Activated gamma-delta T cell treated with Interleukin-2 at 50 U/mL for 16 hours (primary cell): ENCODE measurements at regions not wholly inside any gene's neighbourhood (a gene's known extent, or its start where the extent isn't known, plus 50 kb on each side); places are given as distances from the start of the nearest gene placed in this dataset.
A peak's percentile ranks its signal among the peaks of the same experiment; 100 is the strongest.
"Not testable (repeated sequence)": the region's sequence is repeated elsewhere in the genome, so short reads cannot be mapped to it uniquely, and the experiment has no call there.

ENCODE experiments used
- DNase-seq: peaks from one replicate; pipeline ENCODE4 v3.0.0-alpha.2; 2020

- DNase-seq = no peak
These were observed 191.3 kb downstream of the OR2B2 start for GRCh38 chr6:27720607-27721580.

GRCh38 chr6:27719039-27719438 lies 193.2 kb downstream of the OR2B2 start:
- DNase-seq = not testable (repeated sequence)

GRCh38 chr6:27706431-27706830 lies 205.8 kb downstream of the OR2B2 start:
- DNase-seq = no peak

GRCh38 chr6:27700337-27700736 lies 211.9 kb downstream of the OR2B2 start:
- DNase-seq = no peak

GRCh38 chr6:27694547-27694874 lies 217.7 kb downstream of the OR2B2 start:
- no peak for DNase-seq

- DNase-seq = peak; percentile 25
These were observed 218.2 kb downstream of the OR2B2 start for GRCh38 chr6:27693766-27694546.

- not testable (repeated sequence) for DNase-seq
These were observed 219.2 kb upstream of the ZNF184 start for GRCh38 chr6:27692133-27692532.

GRCh38 chr6:27688014-27688586 lies 215.2 kb upstream of the ZNF184 start:
- DNase-seq = peak; percentile 77

- peak; percentile 66 for DNase-seq
These were observed 214.5 kb upstream of the ZNF184 start for GRCh38 chr6:27687154-27688013.

- DNase-seq = no peak
These were observed 212.4 kb upstream of the ZNF184 start for GRCh38 chr6:27685279-27685678.

- no peak for DNase-seq
These were observed 211.6 kb upstream of the ZNF184 start for GRCh38 chr6:27684264-27685211.

- DNase-seq = no peak
These were observed 207.2 kb upstream of the ZNF184 start for GRCh38 chr6:27679964-27680694.

GRCh38 chr6:27679308-27679963 lies 206.5 kb upstream of the ZNF184 start:
- no peak for DNase-seq

- no peak for DNase-seq
These were observed 205.6 kb upstream of the ZNF184 start for GRCh38 chr6:27678469-27678868.

- no peak for DNase-seq
These were observed 202.0 kb upstream of the ZNF184 start for GRCh38 chr6:27674882-27675281.

- DNase-seq = no peak
These were observed 199.4 kb upstream of the ZNF184 start for GRCh38 chr6:27672113-27672799.

GRCh38 chr6:27669624-27670301 lies 196.9 kb upstream of the ZNF184 start:
- no peak for DNase-seq

- DNase-seq = no peak
These were observed 196.4 kb upstream of the ZNF184 start for GRCh38 chr6:27669295-27669623.
